ENCODE measurements at regions not wholly inside any gene's neighbourhood (a gene's known extent, or its start where the extent isn't known, plus 50 kb on each side); places are given as distances from the start of the nearest gene placed in this dataset.

GRCh38 chr12:126309278-126309677 lies 1244.0 kb downstream of the AACS start:
- DNase-seq (ENCODE audit: low spot score) (no peak), ATAC-seq (no peak)
- H3K4me3 Mint-ChIP-seq = no peak overlapping the region
- H3K4me1 Mint-ChIP-seq = no peaks in the 10 kb centered on the region
- Histone ChIP-seq H3K9me2 (ENCODE audit: insufficient read depth) (no peaks in the 10 kb centered on the region), H3K4me1 (ENCODE audit: insufficient read depth) (no peaks in the 10 kb centered on the region), H3K27ac (ENCODE audit: low read depth) (no peak overlapping the region), H3K27me3 (ENCODE audit: insufficient read depth) (no peaks in the 10 kb centered on the region), H3K4me2 (no peak overlapping the region), H2AFZ (no peak overlapping the region), H3K4me3 (no peak overlapping the region), H4K20me1 (replicated peaks; ENCODE audit: insufficient read depth) (no peaks in the 10 kb centered on the region), H3F3A (replicated peaks; ENCODE audit: low read depth) (no peaks in the 10 kb centered on the region), H3K79me2 (replicated peaks; ENCODE audit: insufficient read depth) (no peaks in the 10 kb centered on the region), H3K36me3 (ENCODE audit: insufficient read depth) (peaks cover 4% of the 10 kb centered on the region; the same call in 1 of the 2 replicates)
- H3K9me3 Mint-ChIP-seq = peaks cover 94% of the 10 kb centered on the region
- H3K27ac Mint-ChIP-seq = no peak overlapping the region
- no peaks in the 10 kb centered on the region for H3K27me3 Mint-ChIP-seq (ENCODE audit: insufficient read depth, low read depth, poor library complexity)
- peaks cover 41% of the 10 kb centered on the region; the same call in 2 of the 3 replicates for H3K36me3 Mint-ChIP-seq (ENCODE audit: low read depth)
- TF ChIP-seq EZH2phosphoT487 (IDR thresholded peaks at IDR 0.05; ENCODE audit: unreplicated experiment) = no peak
- TF ChIP-seq POLR2AphosphoS5 (IDR thresholded peaks at IDR 0.05; ENCODE audit: low read depth) = no peak
- TF ChIP-seq STAT1 (IDR thresholded peaks at IDR 0.05; ENCODE audit: unreplicated experiment) = no peak
- TF ChIP-seq EZH2 (IDR thresholded peaks at IDR 0.05; ENCODE audit: low read depth, unreplicated experiment) = no peak
- TF ChIP-seq JUNB (IDR thresholded peaks at IDR 0.05; ENCODE audit: unreplicated experiment) = no peak
- TF ChIP-seq CREB1 (CRISPR knock-in tag; IDR thresholded peaks at IDR 0.05; ENCODE audit: low read depth) = no peak
- TF ChIP-seq CTCF (conservative IDR thresholded peaks at IDR 0.05; ENCODE audit: low read depth in 2 of 2) = no peak
- TF ChIP-seq ZNF331 (CRISPR knock-in tag; IDR thresholded peaks at IDR 0.05; ENCODE audit: low read depth) = no peak
- no peak for TF ChIP-seq ZNF462 (CRISPR knock-in tag; IDR thresholded peaks at IDR 0.05)
- TF ChIP-seq, protein P1, sequence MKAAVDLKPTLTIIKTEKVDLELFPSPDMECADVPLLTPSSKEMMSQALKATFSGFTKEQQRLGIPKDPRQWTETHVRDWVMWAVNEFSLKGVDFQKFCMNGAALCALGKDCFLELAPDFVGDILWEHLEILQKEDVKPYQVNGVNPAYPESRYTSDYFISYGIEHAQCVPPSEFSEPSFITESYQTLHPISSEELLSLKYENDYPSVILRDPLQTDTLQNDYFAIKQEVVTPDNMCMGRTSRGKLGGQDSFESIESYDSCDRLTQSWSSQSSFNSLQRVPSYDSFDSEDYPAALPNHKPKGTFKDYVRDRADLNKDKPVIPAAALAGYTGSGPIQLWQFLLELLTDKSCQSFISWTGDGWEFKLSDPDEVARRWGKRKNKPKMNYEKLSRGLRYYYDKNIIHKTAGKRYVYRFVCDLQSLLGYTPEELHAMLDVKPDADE (IDR thresholded peaks at IDR 0.05) = no peak
- TF ChIP-seq REST (IDR thresholded peaks at IDR 0.05; ENCODE audit: unreplicated experiment) = no peak
- no peak for TF ChIP-seq NANOG (IDR thresholded peaks at IDR 0.05; ENCODE audit: borderline replicate concordance)
- no peak for TF ChIP-seq ZNF114 (CRISPR knock-in tag; IDR thresholded peaks at IDR 0.05)
